ENCODE measurements at regions not wholly inside any gene's neighbourhood (a gene's known extent, or its start where the extent isn't known, plus 50 kb on each side); places are given as distances from the start of the nearest gene placed in this dataset.
"Not testable (repeated sequence)": the region's sequence is repeated elsewhere in the genome, so short reads cannot be mapped to it uniquely, and the experiment has no call there.

- TF ChIP-seq CTCF, POLR2A (IDR thresholded peaks at IDR 0.05): not testable (repeated sequence)
These were observed 467.2 kb upstream of the RUNX1 start for GRCh38 chr21:35516292-35516691.

Data from adrenal gland (tissue), 5 donors.